K562 (cell line): ENCODE measurements at regions not wholly inside any gene's neighbourhood (a gene's known extent, or its start where the extent isn't known, plus 50 kb on each side); places are given as distances from the start of the nearest gene placed in this dataset.

Experiments
- ATAC-seq: fragments of 200-7000 bp; cut with Tn5 transposase; 3 replicates; pipeline ENCODE4 v1.9.1; 2020; ENCODE audit warnings: moderate library complexity
- BruUV-seq: library from RNA; stranded (reverse); fragments of 400-500 nt; replicated peaks from 2 replicates; lab custom pipeline; 2021; lab: Mats Ljungman, UMichigan
- CTCF ChIA-PET: fragments of 300-600 bp; formaldehyde crosslinking; extraction: SDS; loops from one replicate; lab custom pipeline; 2021; ENCODE audit warnings: low intra/inter-chr PET ratio; lab: Yijun Ruan, JAX
- POLR2A ChIA-PET: fragments of 300-600, 350-650 bp; sonication (Branson Sonifier 250); formaldehyde crosslinking; extraction: SDS; loops from one replicate; lab custom pipeline; 2021; ENCODE audit warnings: antibody characterized with exemption, inconsistent platforms; lab: Yijun Ruan, JAX
- DNase-seq, 4 experiments: peaks; one replicate each; pipeline versions ENCODE4 v3.0.0 to v3.0.0-alpha.2; 2011 to 2018; ENCODE audit warnings: low spot score in 3 of 4, mixed read lengths in 3 of 4; ENCODE audit errors: extremely low read depth in 1 of 4
- FAIRE-seq: peaks from 2 replicates; lab custom pipeline; 2011; peaks lifted over from hg19 to GRCh38; lab: Jason Lieb, UNC
- H2AFZ ChIP-seq: 2 replicates; pipeline ENCODE4 v1.6.0; 2011; ENCODE audit warnings: low read depth, low read length, control low read depth, inconsistent platforms
- H3K27ac ChIP-seq: fragments of 200-600 bp; 3 replicates; pipeline ENCODE4 v1.8.0; 2011; ENCODE audit warnings: low read depth, mild to moderate bottlenecking, control low read depth, inconsistent platforms, low read length, moderate library complexity, mixed read lengths; ENCODE audit errors: extremely low read depth
- H3K27me3 ChIP-seq, 2 experiments: fragments of 300-600 bp in 1 of 2; 2 replicates in 1 of 2; 3 replicates in 1 of 2; pipeline versions ENCODE4 v1.6.0 to v1.8.0; 2011; ENCODE audit warnings: inconsistent platforms in 2 of 2, low read length in 2 of 2, mild to moderate bottlenecking in 1 of 2, mixed read lengths in 1 of 2, moderate library complexity in 1 of 2; ENCODE audit not compliant: control insufficient read depth in 2 of 2, insufficient read depth in 2 of 2
- H3K36me3 ChIP-seq: fragments of 300-600 bp; 3 replicates; pipeline ENCODE4 v1.8.0; 2011; ENCODE audit warnings: mild to moderate bottlenecking, low read length, inconsistent platforms; ENCODE audit not compliant: control insufficient read depth, insufficient read depth
- H3K4me1 ChIP-seq, 2 experiments: fragments of 200-600 bp in 1 of 2; replicated peaks in 1 of 2; 2 replicates in 1 of 2; 3 replicates in 1 of 2; pipeline versions ENCODE4 v1.5.1 to v1.8.0; 2011; ENCODE audit warnings: inconsistent platforms in 2 of 2, low read length in 2 of 2, mild to moderate bottlenecking in 1 of 2, mixed read lengths in 1 of 2, moderate library complexity in 1 of 2; ENCODE audit not compliant: control insufficient read depth in 2 of 2, insufficient read depth in 2 of 2
- H3K4me2 ChIP-seq: 2 replicates; pipeline ENCODE4 v1.6.1; 2011; ENCODE audit warnings: low read length, control low read depth, inconsistent platforms, mixed read lengths; ENCODE audit not compliant: insufficient read depth
- H3K4me3 ChIP-seq: fragments of 200-600 bp; sonication (generic), shearing (Covaris generic); 2 replicates; pipeline ENCODE4 v1.5.1; 2016; ENCODE audit warnings: control low read depth, inconsistent platforms
- H3K79me2 ChIP-seq: fragments of 200-600 bp; 3 replicates; pipeline ENCODE4 v1.8.0; 2011; ENCODE audit warnings: low read length, inconsistent platforms; ENCODE audit not compliant: control insufficient read depth, insufficient read depth
- H3K9ac ChIP-seq, 2 experiments: 2 replicates each; pipeline versions ENCODE4 v1.6.0 to v1.6.1; 2011; ENCODE audit warnings: low read depth in 2 of 2, low read length in 2 of 2, control low read depth in 1 of 2, inconsistent platforms in 1 of 2, mild to moderate bottlenecking in 1 of 2, mixed read lengths in 1 of 2; ENCODE audit not compliant: insufficient read depth in 1 of 2
- H3K9me1 ChIP-seq: one replicate; pipeline ENCODE4 v1.6.0; 2011; ENCODE audit warnings: inconsistent platforms, mild to moderate bottlenecking, low read length, moderate library complexity; ENCODE audit not compliant: control insufficient read depth, insufficient read depth
- H3K9me3 ChIP-seq: replicated peaks from 2 replicates; pipeline ENCODE4 v1.5.1; 2011; ENCODE audit warnings: low read depth, low read length, inconsistent platforms; ENCODE audit not compliant: control insufficient read depth, insufficient read depth
- H4K20me1 ChIP-seq: replicated peaks from 2 replicates; pipeline ENCODE4 v1.6.1; 2011; ENCODE audit warnings: low read length, inconsistent platforms, mixed read lengths; ENCODE audit not compliant: control insufficient read depth, insufficient read depth
- CHD4 ChIP-seq: fragments of 200-600 bp; sonication (generic); IDR thresholded peaks from 3 replicates; pipeline ENCODE4 v1.6.1; 2012; ENCODE audit warnings: low read depth, mild to moderate bottlenecking, mixed read lengths, low read length, inconsistent platforms; ENCODE audit not compliant: insufficient read depth, insufficient replicate concordance, poor library complexity, severe bottlenecking
- ELK3 ChIP-seq: fragments of 450-650 bp; formaldehyde crosslinking; IDR thresholded peaks from 2 replicates; pipeline ENCODE4 v1.4.0; 2020; ENCODE audit warnings: mild to moderate bottlenecking
- HLTF ChIP-seq: fragments of 450-650 bp; IDR thresholded peaks from 2 replicates; pipeline ENCODE4 v1.6.1; 2016
- KAT2B ChIP-seq: IDR thresholded peaks from one replicate; pipeline ENCODE4 v1.6.1; 2012; ENCODE audit warnings: low read depth, mild to moderate bottlenecking, control low read depth, inconsistent platforms, low read length, moderate library complexity
- KDM4B ChIP-seq, 2 experiments: fragments of 450-650 bp in 1 of 2; sonication (generic) in 1 of 2; IDR thresholded peaks; 2 replicates each; pipeline ENCODE4 v1.6.1; 2016 to 2017; ENCODE audit warnings: borderline replicate concordance in 2 of 2, antibody characterized with exemption in 1 of 2, low read depth in 1 of 2, mild to moderate bottlenecking in 1 of 2
- KLF1 ChIP-seq: fragments of 450-650 bp; IDR thresholded peaks from 2 replicates; pipeline ENCODE4 v1.6.1; 2016; ENCODE audit warnings: missing genetic modification characterization, missing compliant biosample characterization
- LARP7 ChIP-seq: fragments of 450-650 bp; IDR thresholded peaks from 2 replicates; pipeline ENCODE4 v1.6.1; 2016
- PRDM10 ChIP-seq: fragments of 450-650 bp; IDR thresholded peaks from 2 replicates; pipeline ENCODE4 v1.6.1; 2018; ENCODE audit not compliant: partially characterized antibody
- SLC30A9 ChIP-seq: fragments of 250-450 bp; sonication (Bioruptor Pico); IDR thresholded peaks from 2 replicates; pipeline ENCODE4 v1.8.0; 2022; ENCODE audit warnings: mild to moderate bottlenecking, moderate library complexity
- SRSF3 ChIP-seq: fragments of 200-400 bp; formaldehyde crosslinking; IDR thresholded peaks from 2 replicates; pipeline ENCODE4 v1.6.1; 2016; ENCODE audit warnings: mild to moderate bottlenecking, low read length, moderate library complexity; ENCODE audit not compliant: insufficient read depth
- TEAD1 ChIP-seq, 2 experiments: fragments of 450-650 bp in 1 of 2; sonication (generic) in 1 of 2; formaldehyde crosslinking; IDR thresholded peaks; 2 replicates each; pipeline versions ENCODE4 v1.4.0 to v1.8.0; 2020 to 2022; ENCODE audit warnings: mild to moderate bottlenecking in 2 of 2, missing genetic modification reagents in 1 of 2
- ZBTB12 ChIP-seq: fragments of 250-450 bp; sonication (Bioruptor Pico); IDR thresholded peaks from 2 replicates; pipeline ENCODE4 v1.4.0; 2020
- ZNF212 ChIP-seq: fragments of 450-650 bp; formaldehyde crosslinking; IDR thresholded peaks from 2 replicates; pipeline ENCODE4 v1.4.0; 2020; ENCODE audit warnings: mild to moderate bottlenecking
- WGBS: fragments of 100-300 bp; shearing (Covaris generic); methylation state at CpG from one replicate; pipeline ENCODE4 v1.1.6; 2016; ENCODE audit warnings: low coverage, mixed read lengths; ENCODE audit not compliant: insufficient coverage; ENCODE audit errors: missing lambda C conversion rate; 5-methylcytosine and 5-hydroxymethylcytosine counted together
- in situ Hi-C: fragments of 300-500 bp; cut with MboI; formaldehyde crosslinking; loops from 4 replicates; pipeline ENCODE4 v1.15.0; 2018; ENCODE audit warnings: inconsistent platforms, mixed read lengths
- intact Hi-C: fragments of 100-400 bp; cut with micrococcal nuclease; formaldehyde crosslinking; loops from 2 replicates; pipeline ENCODE4 v1.14.2; 2022

DNA sequence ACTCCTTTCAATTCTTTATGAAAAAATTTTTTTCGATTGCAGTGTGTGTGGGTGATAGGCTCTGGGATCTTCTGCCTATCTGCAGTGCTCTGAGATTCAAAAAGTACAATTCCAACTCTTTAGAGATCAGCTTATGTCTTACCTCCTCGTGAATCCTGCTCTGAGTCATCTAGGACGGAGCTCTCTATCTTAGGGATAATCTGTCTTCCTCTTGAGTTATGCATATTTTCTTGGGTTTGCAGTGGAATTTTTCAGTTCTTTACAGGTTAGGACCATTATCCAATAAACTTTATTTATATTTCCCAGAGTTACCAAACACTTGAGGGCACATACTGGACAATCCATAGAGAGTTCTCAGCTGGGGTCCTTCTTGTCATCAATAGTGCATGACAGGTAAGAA is 428.6 kb downstream of the ACTR3B start:
- Histone ChIP-seq H3K9ac (no peak overlapping the region), H3K9me3 (no peaks in the 10 kb centered on the region), H3K9me1 (no peaks in the 10 kb centered on the region), H4K20me1 (no peaks in the 10 kb centered on the region), H3K27ac (no peak overlapping the region), H2AFZ (no peak overlapping the region), H3K4me3 (no peak overlapping the region), H3K36me3 (no peaks in the 10 kb centered on the region), H3K4me2 (no peak overlapping the region), H3K27me3 (no peaks in the 10 kb centered on the region; a peak in 1 of 5 replicates), H3K4me1 (peaks cover 0 to 2% of the 10 kb centered on the region in 2 experiments; a peak in 1 of 5 replicates), H3K79me2 (no peaks in the 10 kb centered on the region)
- POLR2A ChIA-PET, result interaction anchor here (1.2 kb wide), 1 partner anchor 300 kb away, joined by 4 read pairs; no protein-coding TSS in a partner anchor
- ATAC-seq (no peak), DNase-seq (no peak), FAIRE-seq (no peak)
- intact Hi-C loops (no loop called here), in situ Hi-C loops (no loop called here)
- BruUV-seq, result no TSS peak
- 1% methylated on average over 3 of the region's 3 CpGs for WGBS
- CTCF ChIA-PET, result no interaction called here
- TF ChIP-seq ZNF212 (CRISPR knock-in tag), result no peak
- TF ChIP-seq ZBTB12 (CRISPR knock-in tag), result no peak
- TF ChIP-seq SLC30A9, result no peak
- no peak for TF ChIP-seq ELK3 (CRISPR knock-in tag)
- no peak for TF ChIP-seq LARP7
- no peak for TF ChIP-seq SRSF3
- no peak for TF ChIP-seq KAT2B
- no peak for TF ChIP-seq PRDM10
- no peak for TF ChIP-seq KDM4B (IDR thresholded peaks at IDR 0.05; ENCODE audit: borderline replicate concordance in 2 of 2, low read depth in 1 of 2)
- TF ChIP-seq TEAD1 (CRISPR knock-in tag; IDR thresholded peaks at IDR 0.05), result no peak
- TF ChIP-seq HLTF, result no peak
- TF ChIP-seq CHD4, result no peak
- no peak for TF ChIP-seq KLF1 (tag)
